Sciatic nerve (tissue), 2 donors: ENCODE measurements at regions not wholly inside any gene's neighbourhood (a gene's known extent, or its start where the extent isn't known, plus 50 kb on each side); places are given as distances from the start of the nearest gene placed in this dataset.

Experiments used
- ATAC-seq: fragments of 200-7000 bp; cut with Tn5 transposase; one replicate; pipeline ENCODE4 v1.9.1; 2020; ENCODE audit warnings: mild to moderate bottlenecking, moderate library complexity
- DNase-seq: peaks from one replicate; pipeline ENCODE4 v3.0.0-alpha.2; 2020; ENCODE audit warnings: low spot score
- intact Hi-C: fragments of 100-400 bp; cut with DNase I; formaldehyde crosslinking; loops from one replicate; pipeline ENCODE4 v1.14.2; 2022
- donor health status: DM: no; HTN: no; CAD: no.
- donor health status: DM: no; HTN: no; CAD: no.

DNA sequence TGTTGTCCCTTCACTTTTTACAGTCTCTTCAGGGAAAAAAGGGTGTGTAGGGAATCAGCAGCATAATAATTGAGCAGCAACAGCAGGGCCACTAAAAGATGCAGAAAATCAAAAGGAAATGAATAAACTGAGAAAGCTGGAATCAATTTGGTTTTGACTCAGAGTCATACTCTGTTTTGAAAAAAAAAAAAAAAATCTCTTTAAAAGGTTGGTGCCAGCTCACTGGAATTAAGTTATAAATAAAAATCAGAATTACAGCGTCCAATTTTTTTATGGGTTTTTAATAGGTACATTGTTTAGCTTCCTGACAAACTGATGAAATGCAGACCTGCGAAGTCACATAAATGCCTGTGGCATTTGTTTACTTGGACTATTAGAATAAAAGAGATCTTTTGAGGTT is 231.9 kb downstream of the COG6 start:
- no peak for DNase-seq
- ATAC-seq, result no peak
- intact Hi-C loops, result no loop called here

DNA sequence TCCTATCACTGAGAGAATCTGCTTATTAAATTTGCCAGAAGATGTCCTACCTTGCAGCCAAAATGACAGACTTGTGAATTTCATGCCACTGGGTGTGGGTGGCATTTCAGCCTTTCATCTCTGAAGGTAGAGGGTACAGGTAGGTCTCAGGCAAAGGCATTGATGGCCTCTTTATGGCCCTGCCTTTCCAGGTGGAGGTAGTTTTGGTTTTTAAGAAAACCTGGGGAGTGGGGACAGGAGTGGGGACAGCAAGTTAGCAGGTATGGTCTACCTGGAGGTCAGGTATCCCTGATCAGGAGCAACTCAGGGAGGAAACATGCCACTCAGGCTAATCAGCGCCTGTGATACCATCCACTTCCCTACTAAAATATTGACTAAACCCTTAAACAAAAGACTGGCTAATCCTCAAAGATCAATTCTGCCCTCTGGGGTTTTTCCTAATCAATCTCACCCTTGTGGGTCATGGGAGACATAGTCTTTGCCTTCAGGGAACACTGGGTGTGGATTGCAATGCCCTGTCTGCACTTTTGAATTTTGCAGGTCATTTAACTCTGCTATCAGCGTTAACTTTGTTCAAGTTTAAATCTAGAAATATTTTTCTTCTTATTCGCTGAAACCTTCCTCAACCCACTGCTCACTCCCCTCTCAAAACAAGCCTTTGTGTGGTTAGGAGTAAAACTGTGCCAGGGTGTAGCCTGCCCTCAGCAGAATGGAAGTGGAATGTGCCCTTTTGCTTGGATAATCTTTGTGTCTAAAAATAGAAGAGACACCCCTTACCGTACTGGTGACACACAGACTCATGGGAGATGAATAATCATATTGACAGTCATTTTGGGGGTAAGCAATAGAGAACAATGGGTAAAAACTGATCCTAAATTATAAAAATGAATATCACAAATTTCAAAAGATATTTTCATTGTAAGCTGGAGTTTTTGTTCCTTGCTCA is 233.7 kb downstream of the COG6 start:
- DNase-seq, result no peak
- intact Hi-C loops, result no loop called here
- no peak for ATAC-seq

DNA sequence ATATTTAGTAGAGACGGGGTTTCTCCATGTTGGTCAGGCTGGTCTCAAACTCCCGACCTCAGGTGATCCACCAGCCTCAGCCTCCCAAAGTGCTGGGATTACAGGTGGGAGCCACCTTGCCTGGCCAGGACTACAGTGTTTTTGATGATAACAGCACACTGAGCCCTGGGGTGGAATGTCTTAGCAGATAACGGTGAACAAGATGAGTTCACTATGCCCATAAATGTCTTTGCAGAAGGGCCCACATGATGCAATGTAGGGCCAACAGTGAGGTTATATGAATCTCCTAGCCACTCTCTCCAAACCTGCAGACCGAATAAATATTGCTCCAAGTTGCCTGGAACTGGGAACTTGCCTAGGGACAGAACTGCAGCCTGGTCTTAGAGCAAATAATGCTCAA is 235.1 kb downstream of the COG6 start:
- no peak for DNase-seq
- ATAC-seq, result no peak
- intact Hi-C loops, result no loop called here

DNA sequence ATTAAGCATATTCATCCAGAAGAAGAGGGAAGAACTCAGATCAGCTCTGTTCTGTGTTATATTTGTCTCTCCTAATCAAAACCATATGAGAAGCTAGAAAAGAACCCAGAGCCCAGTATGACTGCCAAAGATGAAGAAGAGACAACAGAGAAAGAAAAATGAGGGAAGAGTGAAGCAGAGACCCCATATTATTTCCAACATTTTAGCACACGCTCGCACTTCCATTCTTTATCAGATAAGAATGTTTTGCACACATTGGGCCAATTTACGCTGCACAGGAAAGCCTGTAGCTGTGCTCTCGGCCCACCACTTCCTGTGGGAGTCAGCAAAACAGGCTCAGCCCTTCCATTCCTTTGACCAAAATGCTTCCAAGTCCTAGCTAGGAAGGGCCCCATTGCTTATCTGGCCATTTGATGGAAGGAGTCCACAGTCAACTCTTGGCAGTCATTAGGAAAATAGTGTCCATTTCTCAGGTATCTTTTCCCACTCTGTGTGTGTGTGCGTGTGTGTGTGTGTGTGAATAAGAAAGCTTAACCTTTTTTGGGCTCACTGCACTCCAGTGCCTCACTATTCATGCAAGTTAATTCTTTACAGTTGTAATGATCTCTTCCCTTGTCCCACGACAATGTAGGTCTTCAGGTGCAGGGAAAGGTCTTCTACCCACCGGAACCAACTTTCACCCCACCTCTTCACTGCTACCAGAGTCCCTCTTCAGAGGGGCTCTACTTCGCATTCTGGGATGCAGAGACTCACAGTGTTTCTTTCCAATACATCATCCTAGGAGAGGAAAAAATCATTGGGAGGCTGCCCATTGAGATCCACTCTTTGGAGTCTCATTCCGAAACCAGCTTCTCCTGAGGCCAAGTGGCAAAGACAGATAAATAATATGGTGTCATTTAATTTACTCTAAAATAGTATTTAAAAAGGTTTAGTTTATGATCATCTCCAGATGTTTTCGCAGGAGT is 237.5 kb downstream of the COG6 start:
- no peak for DNase-seq
- ATAC-seq, result peak; percentile 68
- intact Hi-C loops, result no loop called here

DNA sequence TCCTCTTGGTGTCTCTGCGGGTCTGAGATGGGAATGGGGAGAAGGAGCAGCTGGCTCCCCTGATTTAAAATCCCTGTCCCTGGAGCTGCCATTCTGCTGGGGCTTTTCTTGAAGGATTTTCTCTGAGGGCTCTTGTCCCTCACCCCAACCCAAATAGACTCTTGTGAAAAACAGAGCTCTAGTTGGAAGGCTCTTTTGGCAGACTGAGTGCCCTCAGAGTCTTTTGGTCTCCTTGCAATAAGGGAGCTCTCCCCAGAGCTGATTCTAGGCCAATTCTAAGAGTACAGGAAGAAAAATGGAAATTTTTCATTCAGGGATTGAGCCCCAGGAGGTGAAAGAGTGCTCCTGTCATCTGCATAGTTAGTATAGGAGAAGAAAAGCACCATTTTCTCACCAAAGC is 238.3 kb downstream of the COG6 start:
- no peak for DNase-seq
- intact Hi-C loops, result no loop called here
- no peak for ATAC-seq

DNA sequence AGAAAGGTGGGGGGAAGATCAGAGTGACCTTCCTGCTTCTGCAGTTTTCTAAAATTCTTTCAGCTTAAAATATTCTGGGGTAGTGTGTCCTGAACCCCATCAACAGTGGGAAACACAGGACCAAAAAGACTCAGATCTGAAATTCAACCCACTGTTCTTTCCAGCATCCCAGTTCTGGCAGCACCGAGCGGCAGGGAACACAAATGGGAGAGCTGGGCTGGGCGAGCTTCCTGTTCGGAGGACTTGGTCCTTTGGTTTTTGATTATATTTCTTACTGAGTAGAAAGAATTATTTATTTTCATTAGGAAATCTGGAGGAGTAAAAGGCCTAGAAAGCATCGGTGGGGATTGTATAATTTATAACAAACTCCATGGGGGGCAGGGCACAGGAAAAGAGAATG is 239.1 kb downstream of the COG6 start:
- DNase-seq (no peak), ATAC-seq (no peak)
- intact Hi-C loops, result no loop called here

DNA sequence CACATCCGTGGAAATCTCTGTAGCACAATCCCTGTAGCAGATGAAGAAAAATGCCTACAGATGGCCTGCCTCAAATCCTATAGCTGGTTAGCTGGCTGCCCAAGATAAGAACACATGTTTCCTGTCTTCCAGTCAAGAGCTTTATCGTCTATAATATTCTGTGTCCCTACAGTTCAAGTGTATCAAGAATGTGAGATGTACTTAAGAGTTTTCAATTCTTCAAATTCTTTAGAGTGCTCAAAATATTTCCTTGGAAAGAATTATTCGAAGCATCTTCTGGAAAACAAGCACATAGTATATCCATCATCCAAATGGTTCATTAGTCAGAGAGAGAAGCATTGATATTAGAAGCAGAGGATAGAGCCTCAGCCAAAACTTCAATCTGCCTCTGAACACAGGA is 239.8 kb downstream of the COG6 start:
- DNase-seq, result no peak
- no peak for ATAC-seq
- intact Hi-C loops, result no loop called here

DNA sequence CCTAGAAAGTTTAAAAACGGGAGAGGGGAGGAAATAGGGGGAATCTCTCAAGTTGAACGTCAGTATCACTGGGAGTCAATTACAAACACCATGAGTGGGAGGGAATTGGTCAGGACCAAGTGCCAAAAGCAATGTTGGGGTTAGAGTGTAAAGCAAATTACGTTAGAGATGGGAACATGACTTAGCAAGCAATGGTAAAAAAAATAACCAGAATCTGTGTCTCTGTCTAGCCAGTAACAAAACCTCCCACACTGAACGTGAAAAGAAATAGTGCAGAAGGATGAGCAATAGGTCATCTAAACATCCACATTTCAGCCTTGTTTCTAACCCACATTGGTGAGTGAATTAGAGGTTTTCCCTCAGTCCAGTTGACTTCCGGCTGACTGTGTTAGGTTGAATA is 242.2 kb downstream of the COG6 start:
- DNase-seq (no peak), ATAC-seq (peak; percentile 35)
- intact Hi-C loops, result no loop called here

DNA sequence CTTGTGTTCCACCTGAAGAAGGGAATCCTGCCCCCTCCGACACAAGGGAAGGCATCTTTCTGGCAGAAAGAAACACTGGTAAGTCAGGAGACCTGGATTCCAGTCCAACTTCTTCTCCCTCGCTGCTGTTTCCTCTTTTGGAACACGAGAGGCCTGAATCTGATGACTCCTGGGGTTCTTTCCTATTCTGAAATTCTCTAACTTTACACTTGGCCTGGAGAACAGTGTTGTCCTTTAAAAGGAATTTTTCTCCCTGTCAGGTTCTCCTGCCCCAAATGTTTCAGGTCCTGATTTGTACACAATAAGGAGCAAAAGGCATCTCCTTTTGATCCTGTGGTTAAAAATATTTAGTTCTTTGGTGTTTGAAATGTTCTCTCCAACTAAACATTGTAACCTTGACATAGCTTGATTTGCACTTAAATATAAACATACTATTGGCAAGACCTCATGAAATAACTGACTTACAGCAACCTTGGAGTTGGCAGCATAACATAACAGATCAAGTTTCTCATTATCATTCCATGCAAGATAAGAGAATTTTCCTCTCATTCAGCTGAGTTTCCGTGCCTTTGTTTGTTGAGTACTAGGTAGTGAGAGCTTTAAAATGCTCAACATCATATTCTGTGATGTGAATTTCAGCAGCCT is 244.8 kb downstream of the COG6 start:
- ATAC-seq (peak; percentile 76), DNase-seq (no peak)
- intact Hi-C loops, result no loop called here

DNA sequence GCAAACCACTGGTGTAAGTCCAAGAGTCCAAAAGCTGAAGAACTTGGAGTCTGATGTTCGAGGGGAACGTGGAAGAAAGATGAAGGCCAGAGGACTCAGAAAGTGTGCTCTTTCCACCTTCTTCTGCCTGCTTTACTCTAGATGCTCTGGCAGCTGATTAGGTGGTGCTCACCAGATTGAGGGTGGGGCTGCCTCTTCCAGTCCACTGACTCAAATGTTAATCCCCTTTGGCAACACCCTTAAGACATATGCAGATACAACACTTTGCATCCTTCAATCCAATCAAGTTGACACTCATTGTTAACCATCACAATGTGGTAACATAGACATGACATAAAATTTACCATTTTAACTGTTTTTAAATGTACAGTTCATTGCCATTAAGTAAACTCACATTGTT is 249.5 kb downstream of the COG6 start:
- no peak for ATAC-seq
- DNase-seq, result no peak
- intact Hi-C loops, result no loop called here

DNA sequence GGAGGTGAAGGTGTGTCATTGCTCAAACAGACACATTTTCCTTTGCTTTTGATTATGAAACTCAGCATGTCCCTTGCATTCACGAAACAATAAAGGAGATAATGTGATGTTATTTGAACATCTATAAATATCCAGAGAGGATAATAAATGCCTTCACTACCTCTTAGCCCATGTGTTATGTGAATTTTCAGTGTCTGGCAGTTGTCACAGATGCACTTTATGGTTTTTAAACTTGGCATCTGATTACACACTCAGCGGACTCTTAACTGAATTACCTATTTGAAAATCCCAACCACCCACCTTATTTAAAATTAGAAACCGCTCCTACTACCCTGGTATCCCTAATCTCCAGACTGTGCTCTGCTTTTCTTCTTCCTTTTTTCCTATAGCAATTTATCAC is 254.2 kb downstream of the COG6 start:
- no peak for DNase-seq
- intact Hi-C loops, result no loop called here
- no peak for ATAC-seq

DNA sequence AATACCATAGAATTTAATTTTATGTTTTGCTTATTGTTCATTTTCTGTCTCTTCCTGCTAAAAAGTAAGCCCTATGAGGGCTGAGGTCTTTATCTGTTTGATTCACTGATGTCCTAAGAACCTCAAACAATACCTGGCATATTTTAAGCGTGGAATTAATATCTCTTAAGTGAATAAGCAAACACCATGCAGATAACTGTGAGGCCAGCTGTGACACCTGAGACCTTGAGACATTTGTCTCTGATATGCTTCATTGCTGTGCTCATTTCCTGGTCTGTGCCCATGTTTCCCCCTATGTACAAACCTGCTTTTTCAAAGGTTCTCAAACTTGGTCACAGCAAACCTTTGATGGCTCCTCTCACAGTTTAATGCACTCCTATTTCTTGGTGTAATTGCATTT is 254.6 kb downstream of the COG6 start:
- no peak for DNase-seq
- intact Hi-C loops, result no loop called here
- no peak for ATAC-seq

DNA sequence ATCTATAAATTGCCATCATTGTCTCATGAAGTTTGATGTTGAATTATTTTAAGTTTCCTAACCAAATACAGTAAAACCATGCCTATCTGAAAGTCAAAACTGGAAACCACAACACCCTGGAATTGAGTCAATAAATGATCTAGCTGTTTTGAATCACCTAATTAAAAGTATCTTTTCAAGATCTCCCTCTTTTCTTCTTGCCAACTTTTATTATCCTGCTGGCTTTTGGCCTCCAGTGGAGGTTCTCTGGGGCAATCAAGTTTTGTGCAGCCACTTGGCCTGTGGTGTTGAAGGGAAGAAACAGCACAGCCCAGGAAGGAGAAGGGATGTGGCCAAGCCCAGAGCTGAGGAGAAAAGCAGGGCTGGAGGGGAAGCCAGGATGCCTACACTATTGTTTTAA is 255.4 kb downstream of the COG6 start:
- intact Hi-C loops, result no loop called here
- no peak for DNase-seq
- ATAC-seq, result no peak

DNA sequence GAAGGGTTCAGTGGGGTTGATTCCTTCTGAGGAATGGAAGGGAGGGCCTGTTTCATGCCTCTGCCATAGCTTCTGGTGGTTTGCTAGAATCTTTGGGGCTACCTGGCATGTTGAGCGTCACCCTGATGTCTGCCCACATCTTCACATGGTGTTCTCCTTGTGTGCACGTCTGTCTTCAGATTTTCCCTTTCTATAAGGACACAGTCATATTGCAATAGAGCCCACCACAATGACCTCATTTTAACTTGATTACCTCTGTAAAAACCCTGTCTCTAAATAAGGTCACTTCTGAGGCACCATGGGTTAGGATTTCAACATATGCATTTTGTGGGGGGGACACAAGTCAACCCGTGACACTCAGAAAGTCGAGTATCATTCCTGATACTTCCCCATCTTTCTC is 257.9 kb downstream of the COG6 start:
- ATAC-seq (no peak), DNase-seq (no peak)
- intact Hi-C loops, result no loop called here

DNA sequence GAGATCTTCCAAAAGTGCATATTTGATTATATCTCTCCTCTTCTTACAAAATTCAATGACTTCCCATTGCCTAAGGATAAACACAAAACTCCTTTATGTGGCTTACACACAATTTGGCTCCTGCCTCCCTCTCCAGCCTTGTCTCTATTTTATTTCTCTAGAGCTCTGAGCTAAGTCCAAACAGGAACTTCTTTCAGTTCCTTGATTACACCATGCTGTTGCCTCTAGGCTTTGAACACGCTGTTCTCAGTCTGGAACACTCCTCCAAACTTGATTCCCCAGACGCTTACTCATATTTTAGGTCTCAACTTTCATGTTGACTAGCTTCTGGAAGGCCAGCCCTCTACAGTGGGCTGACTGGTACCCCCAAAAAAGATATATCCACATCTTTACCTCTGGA is 258.5 kb downstream of the COG6 start:
- intact Hi-C loops, result no loop called here
- peak; percentile 96 for ATAC-seq

DNA sequence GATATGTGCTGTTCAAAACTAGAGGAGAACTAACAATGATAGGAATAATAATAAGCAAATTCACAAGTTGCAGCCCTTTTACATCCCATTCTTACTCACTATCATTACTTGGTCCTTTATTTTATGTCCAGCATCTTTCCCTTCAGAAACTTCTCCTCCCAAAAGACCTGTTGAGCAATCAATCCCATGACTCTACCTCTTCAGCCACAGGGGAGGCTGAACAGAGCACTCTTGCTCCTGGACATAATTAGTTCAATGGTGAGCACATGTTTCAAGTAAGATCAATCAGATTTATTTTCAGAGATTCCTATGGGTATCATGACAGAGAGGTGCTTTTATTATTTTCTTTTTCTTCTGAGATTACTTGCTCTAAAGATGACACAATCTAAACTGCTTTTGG is 260.0 kb downstream of the COG6 start:
- ATAC-seq (no peak), DNase-seq (no peak)
- intact Hi-C loops, result no loop called here

More for the DNA sequence above, 258.5 kb downstream of the COG6 start:
- DNase-seq, result no peak

DNA sequence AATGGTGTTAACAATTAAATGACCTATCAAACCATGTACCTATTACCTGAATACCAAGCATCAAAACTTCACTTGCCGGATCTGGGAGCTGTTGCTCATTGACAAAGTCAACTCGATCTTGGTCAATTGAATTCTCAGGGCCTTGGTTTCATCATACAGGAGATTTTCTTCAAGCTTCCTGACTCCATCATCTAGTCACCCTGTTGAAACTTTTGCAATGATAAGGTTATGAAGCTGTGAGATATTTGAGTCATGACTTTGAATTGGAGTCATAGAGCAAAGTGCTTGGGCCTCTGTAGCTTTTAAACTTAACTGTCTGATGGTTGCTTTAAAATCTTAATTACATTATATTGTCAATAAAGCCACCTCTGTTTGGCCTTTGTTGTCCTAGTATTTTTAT is 260.9 kb downstream of the COG6 start:
- no peak for ATAC-seq
- intact Hi-C loops, result no loop called here
- no peak for DNase-seq

DNA sequence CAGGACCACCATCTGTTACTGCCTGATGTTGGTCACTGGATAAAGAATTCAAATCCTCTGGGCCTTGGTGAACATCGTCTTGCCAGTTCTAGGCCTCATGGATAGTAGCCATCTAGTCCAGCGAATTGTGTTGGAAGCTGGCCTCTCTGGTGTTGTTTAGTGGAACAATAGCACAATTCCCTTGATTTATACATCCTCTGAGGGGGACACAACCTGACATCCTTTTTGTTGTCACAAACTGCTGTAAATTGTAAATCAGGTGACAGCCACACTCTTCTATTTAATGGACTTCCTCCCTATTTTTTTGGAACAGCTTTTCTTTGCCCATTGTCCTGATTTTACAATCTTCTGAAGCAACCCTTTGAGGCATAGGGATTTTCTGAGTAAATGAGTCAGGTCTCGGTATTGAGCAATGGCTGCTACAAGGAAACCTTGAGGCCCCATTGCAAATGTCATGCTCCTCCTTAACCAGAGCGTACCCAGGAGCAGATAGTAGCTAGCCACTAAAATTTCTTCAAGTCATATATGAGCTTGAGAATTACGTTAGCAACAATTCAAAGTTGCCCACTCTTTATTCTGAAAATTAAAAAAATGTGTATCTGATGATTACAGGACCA is 263.3 kb downstream of the COG6 start:
- no peak for DNase-seq
- intact Hi-C loops, result no loop called here
- no peak for ATAC-seq

DNA sequence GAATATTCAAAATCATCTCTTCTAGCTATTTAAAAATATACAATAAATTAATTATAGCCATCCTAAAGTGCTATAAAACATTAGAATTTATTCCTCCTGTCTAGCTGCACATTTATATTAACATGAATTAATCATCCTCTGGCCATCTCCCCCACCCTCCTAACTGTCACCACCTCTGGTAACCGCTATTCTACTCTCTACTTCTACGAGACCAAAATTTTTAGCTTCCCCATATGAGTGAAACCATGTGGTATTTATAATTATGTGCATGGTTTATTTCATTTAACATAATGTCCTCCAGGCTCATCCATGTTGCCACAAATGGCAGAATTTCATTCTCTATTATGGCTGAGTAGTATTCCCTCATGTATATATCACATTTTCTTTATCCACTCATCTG is 265.2 kb downstream of the COG6 start:
- ATAC-seq (no peak), DNase-seq (no peak)
- intact Hi-C loops, result no loop called here
